ENCODE measurements at regions not wholly inside any gene's neighbourhood (a gene's known extent, or its start where the extent isn't known, plus 50 kb on each side); places are given as distances from the start of the nearest gene placed in this dataset.

- no peak for DNase-seq (ENCODE audit: low read depth in 3 of 3)
These were observed 654.9 kb downstream of the ADCYAP1 start for GRCh38 chr18:1559563-1559962.

DNA sequence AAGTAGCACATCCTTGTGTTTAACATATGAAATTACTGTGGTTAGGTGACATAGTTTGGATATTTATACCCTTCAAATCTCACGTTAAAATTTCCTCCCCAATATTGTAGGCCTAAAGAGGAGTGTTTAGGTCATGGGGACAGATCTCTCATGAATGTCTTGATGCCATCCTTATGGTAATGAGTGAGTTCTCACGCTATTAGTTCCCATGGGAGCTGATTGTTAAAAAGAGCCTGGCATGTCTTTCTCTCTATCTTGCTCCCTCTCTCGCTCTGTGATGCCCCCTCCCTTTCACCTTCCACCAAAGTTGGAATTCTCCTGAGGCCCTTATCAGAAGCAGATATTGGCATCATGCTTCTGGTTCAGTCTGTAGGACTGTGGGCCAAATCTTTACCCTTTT is 660.1 kb downstream of the ADCYAP1 start:
- no peak for DNase-seq (ENCODE audit: low read depth in 3 of 3)

- no peak for DNase-seq (ENCODE audit: low read depth in 3 of 3)
These were observed 666.5 kb downstream of the ADCYAP1 start for GRCh38 chr18:1571206-1571605.

GRCh38 chr18:1573732-1574131 is 669.1 kb downstream of the ADCYAP1 start:
- no peak for DNase-seq (ENCODE audit: low read depth in 3 of 3)

- DNase-seq (ENCODE audit: low read depth in 3 of 3): no peak
These were observed 670.4 kb downstream of the ADCYAP1 start for GRCh38 chr18:1575084-1575483.

DNA sequence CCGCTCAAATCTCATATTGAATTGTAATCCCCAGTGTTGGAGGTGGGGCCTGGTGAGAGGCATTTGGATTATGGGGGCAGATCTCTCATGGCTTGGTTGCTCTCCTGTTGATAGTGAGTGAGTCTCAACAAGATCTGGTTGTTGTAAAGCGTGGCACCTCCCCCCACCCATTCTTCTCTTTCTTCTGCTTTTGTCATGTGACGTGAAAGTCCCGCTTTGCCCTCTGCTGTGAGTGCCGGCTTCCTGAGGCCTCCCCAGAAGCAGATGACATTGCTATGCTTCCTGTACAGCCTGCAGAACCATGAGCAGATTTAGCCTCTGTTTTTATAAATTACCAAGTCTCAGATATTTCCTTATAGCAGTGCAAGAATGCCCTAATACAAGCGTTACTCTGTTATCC is 673.8 kb downstream of the ADCYAP1 start:
- no peak for DNase-seq (ENCODE audit: low read depth in 3 of 3)

GRCh38 chr18:1581581-1581980 is 676.9 kb downstream of the ADCYAP1 start:
- no peak for DNase-seq (ENCODE audit: low read depth in 3 of 3)

GRCh38 chr18:1585881-1586488 is 681.3 kb downstream of the ADCYAP1 start:
- no peak for DNase-seq (ENCODE audit: low read depth in 3 of 3)

DNA sequence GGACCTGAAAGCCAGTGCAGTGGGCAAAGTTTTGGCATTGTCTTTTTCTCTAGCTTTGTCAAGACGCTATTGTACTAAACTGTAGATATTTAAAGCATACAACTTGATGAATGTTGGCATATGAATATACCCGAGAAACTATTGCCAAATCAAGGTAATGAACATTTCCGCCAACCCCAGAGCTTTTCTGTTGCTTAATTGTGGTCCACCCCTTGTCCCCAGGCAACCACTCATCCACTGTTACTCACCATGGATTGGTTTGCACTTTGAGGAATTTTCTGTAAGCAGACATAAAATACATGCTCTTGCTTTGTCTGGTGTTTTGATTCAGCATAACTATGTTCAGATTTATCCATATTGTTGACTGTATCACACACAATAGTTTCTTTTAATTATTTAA is 688.4 kb downstream of the ADCYAP1 start:
- no peak for DNase-seq (ENCODE audit: low read depth in 3 of 3)

DNA sequence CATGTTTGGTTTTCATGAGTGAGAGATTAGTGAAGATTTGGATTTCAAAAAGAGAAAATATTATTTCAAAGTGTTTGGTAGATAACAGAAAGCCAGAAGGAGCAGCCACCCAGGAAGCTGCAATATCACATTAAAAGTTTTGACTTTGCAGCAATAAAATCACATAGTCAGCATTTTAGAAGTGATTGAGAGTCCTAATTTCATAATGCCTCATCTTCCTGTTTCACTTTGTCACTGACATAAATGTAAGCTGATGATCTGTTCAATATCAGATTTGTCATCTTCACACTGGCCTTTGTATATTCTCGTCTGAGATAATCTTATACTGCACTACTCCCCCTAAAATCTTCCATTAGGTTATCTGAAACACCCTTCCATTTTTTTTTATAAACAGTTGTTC is 690.5 kb downstream of the ADCYAP1 start:
- DNase-seq (ENCODE audit: low read depth in 3 of 3): no peak

GRCh38 chr18:1599196-1599595 is 694.5 kb downstream of the ADCYAP1 start:
- DNase-seq (ENCODE audit: low read depth in 3 of 3): no peak

- no peak for DNase-seq (ENCODE audit: low read depth in 3 of 3)
These were observed 700.1 kb downstream of the ADCYAP1 start for GRCh38 chr18:1604751-1605150.

GRCh38 chr18:1618364-1618763 is 713.7 kb downstream of the ADCYAP1 start:
- no peak for DNase-seq (ENCODE audit: low read depth in 3 of 3)

GRCh38 chr18:1619507-1619906 is 714.8 kb downstream of the ADCYAP1 start:
- DNase-seq (ENCODE audit: low read depth in 3 of 3): no peak

DNA sequence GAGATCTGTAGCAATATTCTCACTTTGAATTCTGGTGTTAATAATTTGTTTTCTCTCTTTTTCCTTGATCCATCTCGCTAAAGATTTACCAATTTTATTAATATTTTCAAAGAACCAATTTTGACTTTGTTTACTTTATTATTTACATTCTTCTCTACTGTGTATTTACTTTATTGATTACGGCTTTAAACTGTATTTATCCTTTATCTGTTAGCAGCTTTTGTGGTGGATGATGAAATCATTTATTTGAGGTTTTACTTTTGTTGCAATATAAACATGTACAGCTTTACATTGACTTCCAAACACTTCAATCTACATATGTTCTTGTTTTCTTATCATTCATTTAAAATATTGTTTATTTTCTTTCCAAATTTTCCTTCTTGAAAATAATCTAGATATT is 719.9 kb downstream of the ADCYAP1 start:
- no peak for DNase-seq (ENCODE audit: low read depth in 3 of 3)

GRCh38 chr18:1627494-1627893 is 722.8 kb downstream of the ADCYAP1 start:
- no peak for DNase-seq (ENCODE audit: low read depth in 3 of 3)

- DNase-seq (ENCODE audit: low read depth in 3 of 3): no peak
These were observed 744.0 kb downstream of the ADCYAP1 start for GRCh38 chr18:1648712-1649111.

GRCh38 chr18:1652018-1652417 is 747.3 kb downstream of the ADCYAP1 start:
- DNase-seq (ENCODE audit: low read depth in 3 of 3): no peak

DNA sequence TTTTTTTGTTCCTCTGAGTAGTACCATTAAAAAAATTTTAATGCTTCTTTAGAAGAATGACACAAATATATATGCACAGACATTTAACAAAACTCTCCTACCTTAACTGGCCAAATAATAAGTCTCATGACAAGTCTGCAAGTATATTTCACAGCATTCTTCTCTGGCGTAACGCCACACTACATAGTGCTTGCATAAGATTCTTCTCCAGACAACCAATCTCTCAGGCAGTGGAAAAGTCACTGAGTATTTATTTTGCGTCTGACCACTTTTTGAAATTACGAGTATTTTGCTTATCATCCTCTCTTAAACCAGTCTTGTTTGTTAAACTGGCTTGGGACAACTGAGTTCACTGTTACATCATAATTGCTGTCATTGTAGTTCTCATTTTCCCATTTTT is 749.2 kb downstream of the ADCYAP1 start:
- DNase-seq (ENCODE audit: low read depth in 3 of 3): no peak

DNA sequence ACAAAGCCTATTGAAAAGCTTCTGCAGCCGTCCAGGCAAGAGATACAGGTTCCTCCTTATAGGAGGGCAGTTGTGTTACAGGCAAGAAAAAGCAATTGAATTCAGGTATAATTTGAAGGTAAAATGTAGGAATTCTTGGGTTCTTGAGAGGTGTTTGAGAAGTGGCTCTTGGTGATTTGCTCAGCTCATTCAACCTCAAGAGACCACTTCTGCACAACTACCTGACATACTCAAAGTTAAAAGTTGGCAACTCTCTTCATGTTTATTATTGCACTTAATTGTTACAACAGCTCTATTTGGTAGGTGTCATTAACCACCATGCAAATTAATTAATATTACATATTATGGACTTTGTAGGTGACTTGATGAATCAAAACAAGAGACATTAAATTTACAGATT is 753.2 kb downstream of the ADCYAP1 start:
- DNase-seq (ENCODE audit: low read depth in 3 of 3): no peak

- DNase-seq (ENCODE audit: low read depth in 3 of 3): no peak
These were observed 754.4 kb downstream of the ADCYAP1 start for GRCh38 chr18:1658908-1659566.

- DNase-seq (ENCODE audit: low read depth in 3 of 3): peak in 1 of 3 donors; percentile 31
These were observed 759.4 kb downstream of the ADCYAP1 start for GRCh38 chr18:1663879-1664705.

DNA sequence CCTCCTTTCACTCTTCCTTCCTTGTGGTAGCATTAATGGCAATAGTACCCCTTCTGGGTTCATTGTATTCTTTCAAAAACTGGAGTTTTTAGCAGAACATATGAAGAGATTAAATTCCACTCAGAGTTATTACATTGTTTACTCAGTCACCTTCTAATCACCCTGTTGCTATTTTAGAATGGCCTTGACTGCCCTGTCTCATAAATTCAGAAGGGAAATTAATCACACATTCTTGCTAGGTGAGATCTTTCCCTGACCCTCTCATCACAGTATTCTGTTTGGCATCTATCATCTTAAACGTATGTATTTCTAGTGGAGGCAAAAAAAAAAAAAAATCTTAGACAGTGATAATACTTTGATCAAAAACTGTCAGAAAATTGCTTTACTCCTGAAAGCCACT is 760.4 kb downstream of the ADCYAP1 start:
- DNase-seq (ENCODE audit: low read depth in 3 of 3): no peak
